ENCODE measurements at regions not wholly inside any gene's neighbourhood (a gene's known extent, or its start where the extent isn't known, plus 50 kb on each side); places are given as distances from the start of the nearest gene placed in this dataset.

GRCh38 chr10:123570051-123570897 lies 95.9 kb upstream of the GPR26 start (continued):
- TF ChIP-seq, protein P1, sequence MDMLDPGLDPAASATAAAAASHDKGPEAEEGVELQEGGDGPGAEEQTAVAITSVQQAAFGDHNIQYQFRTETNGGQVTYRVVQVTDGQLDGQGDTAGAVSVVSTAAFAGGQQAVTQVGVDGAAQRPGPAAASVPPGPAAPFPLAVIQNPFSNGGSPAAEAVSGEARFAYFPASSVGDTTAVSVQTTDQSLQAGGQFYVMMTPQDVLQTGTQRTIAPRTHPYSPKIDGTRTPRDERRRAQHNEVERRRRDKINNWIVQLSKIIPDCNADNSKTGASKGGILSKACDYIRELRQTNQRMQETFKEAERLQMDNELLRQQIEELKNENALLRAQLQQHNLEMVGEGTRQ (IDR thresholded peaks at IDR 0.05; ENCODE audit: low read length): no peak
- TF ChIP-seq JUN (IDR thresholded peaks at IDR 0.05; ENCODE audit: low read depth, low read length) (no peak), SAP30 (IDR thresholded peaks at IDR 0.05; ENCODE audit: insufficient read depth, insufficient replicate concordance, low read length) (no peak), ZNF274 (IDR thresholded peaks at IDR 0.05; ENCODE audit: borderline replicate concordance, extremely low read depth, low read length) (no peak), KDM5A (IDR thresholded peaks at IDR 0.05; ENCODE audit: low read length) (no peak), EGR1 (IDR thresholded peaks at IDR 0.05; ENCODE audit: borderline replicate concordance, low read depth, low read length) (no peak), SIRT6 (IDR thresholded peaks at IDR 0.05; ENCODE audit: low read length) (no peak)
- TF ChIP-seq, protein P2, sequence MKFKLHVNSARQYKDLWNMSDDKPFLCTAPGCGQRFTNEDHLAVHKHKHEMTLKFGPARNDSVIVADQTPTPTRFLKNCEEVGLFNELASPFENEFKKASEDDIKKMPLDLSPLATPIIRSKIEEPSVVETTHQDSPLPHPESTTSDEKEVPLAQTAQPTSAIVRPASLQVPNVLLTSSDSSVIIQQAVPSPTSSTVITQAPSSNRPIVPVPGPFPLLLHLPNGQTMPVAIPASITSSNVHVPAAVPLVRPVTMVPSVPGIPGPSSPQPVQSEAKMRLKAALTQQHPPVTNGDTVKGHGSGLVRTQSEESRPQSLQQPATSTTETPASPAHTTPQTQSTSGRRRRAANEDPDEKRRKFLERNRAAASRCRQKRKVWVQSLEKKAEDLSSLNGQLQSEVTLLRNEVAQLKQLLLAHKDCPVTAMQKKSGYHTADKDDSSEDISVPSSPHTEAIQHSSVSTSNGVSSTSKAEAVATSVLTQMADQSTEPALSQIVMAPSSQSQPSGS (IDR thresholded peaks at IDR 0.05; ENCODE audit: low read length): no peak

Data from H1 (cell line).